Rectal smooth muscle tissue (tissue), 1 donor: ENCODE measurements at regions not wholly inside any gene's neighbourhood (a gene's known extent, or its start where the extent isn't known, plus 50 kb on each side); places are given as distances from the start of the nearest gene placed in this dataset.

Experiments used
- H3K27ac ChIP-seq: one replicate; pipeline ENCODE4 v1.7.0; 2013; ENCODE audit warnings: low read depth, low read length, inconsistent platforms
- H3K27me3 ChIP-seq: one replicate; pipeline ENCODE4 v1.7.0; 2013; ENCODE audit warnings: low read length; ENCODE audit not compliant: control insufficient read depth, insufficient read depth
- H3K36me3 ChIP-seq: one replicate; pipeline ENCODE4 v1.7.0; 2013; ENCODE audit warnings: low read length; ENCODE audit not compliant: control insufficient read depth, insufficient read depth
- H3K4me1 ChIP-seq: one replicate; pipeline ENCODE4 v1.7.0; 2013; ENCODE audit warnings: low read length; ENCODE audit not compliant: control insufficient read depth, insufficient read depth
- H3K4me3 ChIP-seq: one replicate; pipeline ENCODE4 v1.7.0; 2013; ENCODE audit warnings: low read length
- H3K9ac ChIP-seq: one replicate; pipeline ENCODE4 v1.7.0; 2013; ENCODE audit warnings: low read length

- Histone ChIP-seq H3K4me3 (no peak overlapping the region), H3K9ac (no peak overlapping the region), H3K27ac (no peak overlapping the region), H3K36me3 (no peaks in the 10 kb centered on the region), H3K27me3 (no peaks in the 10 kb centered on the region), H3K4me1 (no peaks in the 10 kb centered on the region)
Measured at GRCh38 chr11:45507916-45508315, 157.5 kb downstream of the CHST1 start.

- Histone ChIP-seq H3K9ac (no peak overlapping the region), H3K4me3 (no peak overlapping the region), H3K4me1 (no peaks in the 10 kb centered on the region), H3K27me3 (no peaks in the 10 kb centered on the region), H3K27ac (no peak overlapping the region), H3K36me3 (no peaks in the 10 kb centered on the region)
Measured at GRCh38 chr11:45503311-45503710, 162.1 kb downstream of the CHST1 start.

- no peaks in the 10 kb centered on the region for H3K27me3 ChIP-seq
- H3K27ac ChIP-seq, result no peak overlapping the region
- no peak overlapping the region for H3K9ac ChIP-seq
- H3K4me3 ChIP-seq, result no peak overlapping the region
- H3K4me1 ChIP-seq, result no peaks in the 10 kb centered on the region
- no peaks in the 10 kb centered on the region for H3K36me3 ChIP-seq
Measured at GRCh38 chr11:45502226-45502545, 163.2 kb downstream of the CHST1 start.

GRCh38 chr11:45501392-45502225 lies 163.8 kb downstream of the CHST1 start:
- H3K27me3 ChIP-seq, result no peaks in the 10 kb centered on the region
- no peak overlapping the region for H3K4me3 ChIP-seq
- no peak overlapping the region for H3K9ac ChIP-seq
- H3K27ac ChIP-seq, result no peak overlapping the region
- no peaks in the 10 kb centered on the region for H3K36me3 ChIP-seq
- H3K4me1 ChIP-seq, result no peaks in the 10 kb centered on the region

GRCh38 chr11:45500451-45500850 lies 165.0 kb downstream of the CHST1 start:
- no peaks in the 10 kb centered on the region for H3K36me3 ChIP-seq
- H3K4me1 ChIP-seq, result no peaks in the 10 kb centered on the region
- no peak overlapping the region for H3K27ac ChIP-seq
- H3K4me3 ChIP-seq, result no peak overlapping the region
- no peaks in the 10 kb centered on the region for H3K27me3 ChIP-seq
- H3K9ac ChIP-seq, result no peak overlapping the region

GRCh38 chr11:45494738-45495137 lies 170.7 kb downstream of the CHST1 start:
- no peak overlapping the region for H3K4me3 ChIP-seq
- H3K4me1 ChIP-seq, result no peaks in the 10 kb centered on the region
- H3K27ac ChIP-seq, result no peak overlapping the region
- H3K36me3 ChIP-seq, result no peaks in the 10 kb centered on the region
- H3K27me3 ChIP-seq, result peaks cover 2% of the 10 kb centered on the region
- H3K9ac ChIP-seq, result no peak overlapping the region

GRCh38 chr11:45489281-45489905 lies 176.0 kb downstream of the CHST1 start:
- Histone ChIP-seq H3K9ac (no peak overlapping the region), H3K36me3 (no peaks in the 10 kb centered on the region), H3K4me1 (no peaks in the 10 kb centered on the region), H3K27me3 (peaks cover 2% of the 10 kb centered on the region), H3K4me3 (no peak overlapping the region), H3K27ac (no peak overlapping the region)

GRCh38 chr11:45486461-45486860 lies 179.0 kb downstream of the CHST1 start:
- H3K9ac ChIP-seq, result no peak overlapping the region
- H3K27me3 ChIP-seq, result peaks cover 8% of the 10 kb centered on the region
- no peaks in the 10 kb centered on the region for H3K36me3 ChIP-seq
- H3K4me3 ChIP-seq, result no peak overlapping the region
- H3K27ac ChIP-seq, result no peak overlapping the region
- no peaks in the 10 kb centered on the region for H3K4me1 ChIP-seq

GRCh38 chr11:45485070-45485707 lies 180.2 kb downstream of the CHST1 start:
- Histone ChIP-seq H3K4me3 (no peak overlapping the region), H3K36me3 (no peaks in the 10 kb centered on the region), H3K27me3 (peaks cover 8% of the 10 kb centered on the region), H3K27ac (no peak overlapping the region), H3K4me1 (no peaks in the 10 kb centered on the region), H3K9ac (no peak overlapping the region)

- H3K27me3 ChIP-seq, result peaks cover 6% of the 10 kb centered on the region
- no peaks in the 10 kb centered on the region for H3K4me1 ChIP-seq
- no peak overlapping the region for H3K27ac ChIP-seq
- H3K36me3 ChIP-seq, result no peaks in the 10 kb centered on the region
- H3K9ac ChIP-seq, result no peak overlapping the region
- no peak overlapping the region for H3K4me3 ChIP-seq
Measured at GRCh38 chr11:45484326-45484883, 181.0 kb downstream of the CHST1 start.

GRCh38 chr11:45483416-45483815 lies 182.0 kb downstream of the CHST1 start:
- Histone ChIP-seq H3K4me1 (no peaks in the 10 kb centered on the region), H3K27me3 (peaks cover 6% of the 10 kb centered on the region), H3K36me3 (no peaks in the 10 kb centered on the region), H3K9ac (no peak overlapping the region), H3K27ac (no peak overlapping the region), H3K4me3 (no peak overlapping the region)

- no peaks in the 10 kb centered on the region for H3K36me3 ChIP-seq
- peaks cover 6% of the 10 kb centered on the region for H3K27me3 ChIP-seq
- H3K4me1 ChIP-seq, result no peaks in the 10 kb centered on the region
- no peak overlapping the region for H3K4me3 ChIP-seq
- H3K27ac ChIP-seq, result no peak overlapping the region
- no peak overlapping the region for H3K9ac ChIP-seq
Measured at GRCh38 chr11:45482331-45482730, 183.1 kb downstream of the CHST1 start.
